Right forelimb (tissue), 1 donor: ENCODE measurements at regions not wholly inside any gene's neighbourhood (a gene's known extent, or its start where the extent isn't known, plus 50 kb on each side); places are given as distances from the start of the nearest gene placed in this dataset.
A peak's percentile ranks its signal among the peaks of the same experiment; 100 is the strongest.
"Not testable (repeated sequence)": the region's sequence is repeated elsewhere in the genome, so short reads cannot be mapped to it uniquely, and the experiment has no call there.

Experiments used
- DNase-seq: peaks from one replicate; pipeline ENCODE4 v3.0.0-alpha.2; 2018

GRCh38 chr4:26181616-26182015 is 139.2 kb upstream of the RBPJ start:
- DNase-seq = no peak

GRCh38 chr4:26183017-26183416 is 137.8 kb upstream of the RBPJ start:
- DNase-seq = no peak

- no peak for DNase-seq
Measured at GRCh38 chr4:26185436-26185835, 135.4 kb upstream of the RBPJ start.

- DNase-seq = no peak
Measured at GRCh38 chr4:26191353-26191752, 129.5 kb upstream of the RBPJ start.

- no peak for DNase-seq
Measured at GRCh38 chr4:26192899-26193869, 127.6 kb upstream of the RBPJ start.

- no peak for DNase-seq
Measured at GRCh38 chr4:26194764-26195163, 126.0 kb upstream of the RBPJ start.

- DNase-seq = no peak
Measured at GRCh38 chr4:26196567-26196966, 124.2 kb upstream of the RBPJ start.

GRCh38 chr4:26197018-26197779 is 123.6 kb upstream of the RBPJ start:
- no peak for DNase-seq

GRCh38 chr4:26198931-26199330 is 121.9 kb upstream of the RBPJ start:
- DNase-seq = not testable (repeated sequence)

GRCh38 chr4:26199596-26199995 is 121.2 kb upstream of the RBPJ start:
- DNase-seq = no peak

- DNase-seq = no peak
Measured at GRCh38 chr4:26201120-26201519, 119.7 kb upstream of the RBPJ start.

GRCh38 chr4:26204249-26204825 is 116.5 kb upstream of the RBPJ start:
- DNase-seq = no peak

GRCh38 chr4:26204911-26205370 is 115.9 kb upstream of the RBPJ start:
- peak; percentile 60 for DNase-seq

GRCh38 chr4:26206339-26206738 is 114.5 kb upstream of the RBPJ start:
- no peak for DNase-seq

GRCh38 chr4:26206999-26207398 is 113.8 kb upstream of the RBPJ start:
- DNase-seq = no peak

GRCh38 chr4:26207631-26208030 is 113.2 kb upstream of the RBPJ start:
- no peak for DNase-seq

- no peak for DNase-seq
Measured at GRCh38 chr4:26208237-26208994, 112.4 kb upstream of the RBPJ start.

- not testable (repeated sequence) for DNase-seq
Measured at GRCh38 chr4:26209378-26209777, 111.4 kb upstream of the RBPJ start.

GRCh38 chr4:26212528-26212927 is 108.3 kb upstream of the RBPJ start:
- no peak for DNase-seq

- DNase-seq = no peak
Measured at GRCh38 chr4:26213317-26213716, 107.5 kb upstream of the RBPJ start.

GRCh38 chr4:26214994-26215393 is 105.8 kb upstream of the RBPJ start:
- no peak for DNase-seq

GRCh38 chr4:26215725-26216124 is 105.1 kb upstream of the RBPJ start:
- no peak for DNase-seq

- no peak for DNase-seq
Measured at GRCh38 chr4:26217481-26217880, 103.3 kb upstream of the RBPJ start.
